ENCODE measurements at regions not wholly inside any gene's neighbourhood (a gene's known extent, or its start where the extent isn't known, plus 50 kb on each side); places are given as distances from the start of the nearest gene placed in this dataset.

DNA sequence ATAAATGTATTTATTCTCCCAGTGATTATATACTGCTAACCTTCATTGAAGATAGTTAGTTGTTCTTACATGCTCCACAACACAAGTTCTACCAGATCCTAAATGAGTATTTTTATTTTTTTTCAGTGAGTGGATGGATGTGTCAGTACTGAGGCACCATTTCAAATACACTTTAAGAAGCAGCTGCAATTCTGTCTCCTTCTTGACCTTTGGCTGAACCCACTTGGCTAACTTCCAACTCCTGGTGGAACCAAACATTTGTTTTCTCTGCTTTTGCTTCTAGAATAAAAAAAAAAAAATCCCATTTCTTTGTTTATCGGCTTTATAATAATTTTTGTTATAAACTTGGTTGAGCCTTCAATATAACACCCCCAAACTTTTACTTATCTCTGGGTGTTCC lies 458.3 kb upstream of the MAP3K7 start:
- POLR2A ChIA-PET, result no interaction called here
- intact Hi-C loops (cut with micrococcal nuclease; ENCODE audit: unreplicated experiment), result no loop called here
- Mint-ChIP-seq H3K27me3 (ENCODE audit: insufficient read depth, unreplicated experiment) (no peaks in the 10 kb centered on the region), H3K36me3 (ENCODE audit: insufficient read depth, unreplicated experiment) (no peaks in the 10 kb centered on the region), H3K4me3 (ENCODE audit: unreplicated experiment) (no peak overlapping the region), H3K27ac (ENCODE audit: unreplicated experiment) (no peak overlapping the region), H3K4me1 (ENCODE audit: low read depth, unreplicated experiment) (no peaks in the 10 kb centered on the region), H3K9me3 (ENCODE audit: unreplicated experiment) (peaks cover 11% of the 10 kb centered on the region)
- TF ChIP-seq, protein P1, sequence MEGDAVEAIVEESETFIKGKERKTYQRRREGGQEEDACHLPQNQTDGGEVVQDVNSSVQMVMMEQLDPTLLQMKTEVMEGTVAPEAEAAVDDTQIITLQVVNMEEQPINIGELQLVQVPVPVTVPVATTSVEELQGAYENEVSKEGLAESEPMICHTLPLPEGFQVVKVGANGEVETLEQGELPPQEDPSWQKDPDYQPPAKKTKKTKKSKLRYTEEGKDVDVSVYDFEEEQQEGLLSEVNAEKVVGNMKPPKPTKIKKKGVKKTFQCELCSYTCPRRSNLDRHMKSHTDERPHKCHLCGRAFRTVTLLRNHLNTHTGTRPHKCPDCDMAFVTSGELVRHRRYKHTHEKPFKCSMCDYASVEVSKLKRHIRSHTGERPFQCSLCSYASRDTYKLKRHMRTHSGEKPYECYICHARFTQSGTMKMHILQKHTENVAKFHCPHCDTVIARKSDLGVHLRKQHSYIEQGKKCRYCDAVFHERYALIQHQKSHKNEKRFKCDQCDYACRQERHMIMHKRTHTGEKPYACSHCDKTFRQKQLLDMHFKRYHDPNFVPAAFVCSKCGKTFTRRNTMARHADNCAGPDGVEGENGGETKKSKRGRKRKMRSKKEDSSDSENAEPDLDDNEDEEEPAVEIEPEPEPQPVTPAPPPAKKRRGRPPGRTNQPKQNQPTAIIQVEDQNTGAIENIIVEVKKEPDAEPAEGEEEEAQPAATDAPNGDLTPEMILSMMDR (IDR thresholded peaks at IDR 0.05; ENCODE audit: insufficient read depth in 1 of 2, low read depth in 1 of 2, low read length in 1 of 2, severe bottlenecking in 1 of 2, unreplicated experiment in 1 of 2), result no peak
- no peak overlapping the region for H3K4me3 ChIP-seq (ENCODE audit: low read depth, low read length)
- no peaks in the 10 kb centered on the region for H3K36me3 ChIP-seq (ENCODE audit: control insufficient read depth, insufficient read depth, low read length)
- H3K4me1 ChIP-seq, result no peaks in the 10 kb centered on the region
- no TSS peak for BruUV-seq (replicated peaks)
- no peak for DNase-seq
- H3K9me3 ChIP-seq, result no peaks in the 10 kb centered on the region; the same call in 1 of the 2 replicates
- CTCF ChIA-PET, result no interaction called here
- no peaks in the 10 kb centered on the region for H3K27me3 ChIP-seq (replicated peaks; ENCODE audit: control insufficient read depth, insufficient read depth, low read length)

DNA sequence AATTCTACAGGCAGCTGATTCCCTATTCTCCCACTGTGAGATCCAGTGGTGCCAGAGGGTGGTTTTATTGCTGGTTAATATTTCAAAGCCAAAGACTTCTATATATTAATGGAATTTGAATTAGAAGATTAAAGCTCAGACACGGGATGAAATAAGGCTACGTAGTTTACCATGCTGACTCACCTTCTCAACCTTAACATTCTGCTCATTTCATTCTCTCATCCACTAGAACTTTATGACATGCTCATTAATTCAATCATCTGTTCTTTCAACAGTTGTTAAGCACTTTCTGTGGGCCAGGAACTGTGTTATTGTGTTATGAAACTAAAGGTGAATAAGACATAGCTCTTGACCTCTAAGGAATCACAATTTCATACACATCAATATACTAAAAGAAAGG lies 456.9 kb upstream of the MAP3K7 start:
- TF ChIP-seq, protein P1 (IDR thresholded peaks at IDR 0.05; ENCODE audit: insufficient read depth in 1 of 2, low read depth in 1 of 2, low read length in 1 of 2, severe bottlenecking in 1 of 2, unreplicated experiment in 1 of 2), result no peak
- H3K4me1 Mint-ChIP-seq (ENCODE audit: low read depth, unreplicated experiment), result no peaks in the 10 kb centered on the region
- Histone ChIP-seq H3K4me3 (ENCODE audit: low read depth, low read length) (no peak overlapping the region), H3K4me1 (no peaks in the 10 kb centered on the region), H3K36me3 (ENCODE audit: control insufficient read depth, insufficient read depth, low read length) (no peaks in the 10 kb centered on the region), H3K9me3 (no peaks in the 10 kb centered on the region; the same call in 1 of the 2 replicates), H3K27me3 (replicated peaks; ENCODE audit: control insufficient read depth, insufficient read depth, low read length) (no peaks in the 10 kb centered on the region)
- no peak for DNase-seq
- intact Hi-C loops (cut with micrococcal nuclease; ENCODE audit: unreplicated experiment), result no loop called here
- H3K36me3 Mint-ChIP-seq (ENCODE audit: insufficient read depth, unreplicated experiment), result no peaks in the 10 kb centered on the region
- no peak overlapping the region for H3K27ac Mint-ChIP-seq (ENCODE audit: unreplicated experiment)
- peaks cover 3% of the 10 kb centered on the region for H3K27me3 Mint-ChIP-seq (ENCODE audit: insufficient read depth, unreplicated experiment)
- CTCF ChIA-PET, result no interaction called here
- POLR2A ChIA-PET, result no interaction called here
- H3K9me3 Mint-ChIP-seq (ENCODE audit: unreplicated experiment), result peaks cover 11% of the 10 kb centered on the region
- no peak overlapping the region for H3K4me3 Mint-ChIP-seq (ENCODE audit: unreplicated experiment)
- no TSS peak for BruUV-seq (replicated peaks)

DNA sequence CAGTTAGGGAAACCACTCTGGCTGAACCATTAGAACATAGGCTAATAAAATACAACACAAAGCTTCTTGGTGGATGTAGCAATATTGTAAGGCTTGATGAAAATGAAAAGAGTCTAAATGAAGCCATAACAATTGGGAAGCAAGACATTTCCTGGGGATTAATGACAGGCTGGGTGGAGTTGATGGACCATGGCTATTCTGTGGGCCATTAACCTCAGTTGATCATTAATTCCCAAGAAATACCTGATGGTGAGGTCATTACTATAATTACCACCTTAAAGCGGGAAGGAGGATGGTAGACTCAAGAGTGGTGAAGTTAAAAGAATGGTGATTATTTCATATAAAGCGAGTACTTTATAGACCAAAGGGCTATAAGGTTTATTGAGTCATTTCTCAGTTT lies 455.8 kb upstream of the MAP3K7 start:
- ChIA-PET POLR2A (no interaction called here), CTCF (no interaction called here)
- Mint-ChIP-seq H3K4me1 (ENCODE audit: low read depth, unreplicated experiment) (no peaks in the 10 kb centered on the region), H3K4me3 (ENCODE audit: unreplicated experiment) (no peak overlapping the region), H3K36me3 (ENCODE audit: insufficient read depth, unreplicated experiment) (no peaks in the 10 kb centered on the region), H3K27ac (ENCODE audit: unreplicated experiment) (no peak overlapping the region), H3K9me3 (ENCODE audit: unreplicated experiment) (peaks cover 11% of the 10 kb centered on the region), H3K27me3 (ENCODE audit: insufficient read depth, unreplicated experiment) (peaks cover 3% of the 10 kb centered on the region)
- no peaks in the 10 kb centered on the region; the same call in 1 of the 2 replicates for H3K9me3 ChIP-seq
- intact Hi-C loops (cut with micrococcal nuclease; ENCODE audit: unreplicated experiment), result no loop called here
- no peak for DNase-seq
- no peaks in the 10 kb centered on the region for H3K36me3 ChIP-seq (ENCODE audit: control insufficient read depth, insufficient read depth, low read length)
- no peaks in the 10 kb centered on the region for H3K27me3 ChIP-seq (replicated peaks; ENCODE audit: control insufficient read depth, insufficient read depth, low read length)
- no peaks in the 10 kb centered on the region for H3K4me1 ChIP-seq
- TF ChIP-seq, protein P1 (IDR thresholded peaks at IDR 0.05; ENCODE audit: insufficient read depth in 1 of 2, low read depth in 1 of 2, low read length in 1 of 2, severe bottlenecking in 1 of 2, unreplicated experiment in 1 of 2), result no peak
- H3K4me3 ChIP-seq (ENCODE audit: low read depth, low read length), result no peak overlapping the region
- no TSS peak for BruUV-seq (replicated peaks)

Measured in Caco-2 (cell line).